Heart right ventricle (tissue), 16 donors: ENCODE measurements at regions not wholly inside any gene's neighbourhood (a gene's known extent, or its start where the extent isn't known, plus 50 kb on each side); places are given as distances from the start of the nearest gene placed in this dataset.

Source experiments
- ATAC-seq, 8 donors: fragments of 200-7000 bp; cut with Tn5 transposase; one replicate each; pipeline ENCODE4 v1.9.1; 2020; ENCODE audit warnings: mild to moderate bottlenecking in 8 of 8, moderate library complexity in 8 of 8, moderate number of reproducible peaks in 1 of 8
- DNase-seq, 2 donors: peaks; one replicate each; pipeline ENCODE4 v3.0.0-alpha.2; 2020
- H3K27ac ChIP-seq, 10 donors: fragments of 200-600 bp; sonication (generic) in 2 of 10; one replicate each; pipeline versions ENCODE4 v1.5.0 to v1.8.0; 2020 to 2022; ENCODE audit warnings: mild to moderate bottlenecking in 3 of 10
- H3K27me3 ChIP-seq, 7 donors: fragments of 200-600 bp; one replicate each; pipeline ENCODE4 v1.8.0; 2021 to 2022; ENCODE audit warnings: mild to moderate bottlenecking in 2 of 7
- H3K36me3 ChIP-seq, 9 donors: fragments of 200-600 bp; sonication (generic) in 1 of 9; one replicate each; pipeline versions ENCODE4 v1.5.0 to v1.8.0; 2020 to 2022; ENCODE audit warnings: mild to moderate bottlenecking in 2 of 9
- H3K4me1 ChIP-seq, 9 donors: fragments of 200-600 bp; sonication (generic) in 1 of 9; one replicate each; pipeline versions ENCODE4 v1.5.0 to v1.8.0; 2020 to 2022; ENCODE audit warnings: mild to moderate bottlenecking in 4 of 9
- H3K4me3 ChIP-seq, 10 donors: fragments of 200-600 bp; sonication (generic) in 2 of 10; one replicate each; pipeline versions ENCODE4 v1.5.0 to v1.8.0; 2020 to 2022; ENCODE audit warnings: mild to moderate bottlenecking in 7 of 10, moderate library complexity in 2 of 10
- H3K9me3 ChIP-seq, 11 donors: fragments of 200-600 bp in 10 of 11; sonication (generic) in 2 of 11; one replicate each; pipeline versions ENCODE4 v1.5.0 to v1.8.0; 2013 to 2022; ENCODE audit warnings: mild to moderate bottlenecking in 2 of 11, control low read depth in 1 of 11, moderate library complexity in 1 of 11
- CTCF ChIP-seq, 9 donors: fragments of 200-600 bp; sonication (generic) in 2 of 9; IDR thresholded peaks; one replicate each; pipeline versions ENCODE4 v1.5.0 to v1.8.0; 2021 to 2022; ENCODE audit warnings: antibody characterized with exemption in 9 of 9, mild to moderate bottlenecking in 5 of 9, moderate library complexity in 1 of 9
- WGBS, 2 donors: extraction: QIAGEN DNeasy Blood & Tissue Kit; methylation state at CpG; one replicate each; pipeline ENCODE4 v1.1.7; 2013; ENCODE audit warnings: inconsistent platforms in 1 of 2; 5-methylcytosine and 5-hydroxymethylcytosine counted together
- intact Hi-C, 10 donors: fragments of 100-400 bp; cut with DNase I; formaldehyde crosslinking; loops; one replicate each; pipeline versions ENCODE4 v1.11.1 to v1.14.2; 2022
- donor health status: Arrhythmogenic right ventricular cardiomyopathy.
- donor health status: ischemic (EF 13 %, LVEDD 7.1; RV severe dilation, severe dysfunction).
- donor health status: healthy with polysubstance abuse.
- donor health status: DM: no; HTN: yes; CAD: no.
- donor health status: DM: no; HTN: no; CAD: no.
- donor health status: ischemic (EF 25% LVEDD 6.9; RV normal size, moderate dysfunction).
- donor health status: ischemic (EF 25% LVEDD 5.7; RV mildly dilated, moderate dysfunction).
- donor health status: healthy.
- donor health status: DM: yes; HTN: yes; CAD: no.
- donor health status: Ischemic cardiomyopathy.
- donor health status: ischemic (EF 35%, LVEDD 5.7; RV mildly dilated, moderate dysfunction).
- donor health status: nonischemic (EF 11% LVEDD 7.7; RV severe dilation, severe dysfunction).
- donor health status: DM: yes; HTN: yes; CAD: no.
- donor health status: PGD.
- donor health status: ischemic (EF 29% LVEDD 5.4; RV normal size, mild dysfunction).
- donor health status: nonischemic (EF 23%, LVEDD 6.1; RV moderate dilation, normal function).

- H3K9me3 ChIP-seq = peaks cover 0 to 9% (median 0%) of the 10 kb centered on the region in 11 donors
- H3K36me3 ChIP-seq = no peaks in the 10 kb centered on the region
- intact Hi-C loops = no loop called here
- peaks cover 0 to 2% (median 0%) of the 10 kb centered on the region in 9 donors for H3K4me1 ChIP-seq
- H3K27me3 ChIP-seq = peaks cover 0 to 5% (median 0%) of the 10 kb centered on the region in 7 donors
- H3K27ac ChIP-seq = no peak overlapping the region
- no peak for TF ChIP-seq CTCF (IDR thresholded peaks at IDR 0.05)
- WGBS, 2 donors = 69 to 87% methylated on average over 1 of the region's 1 CpG
- ATAC-seq = no peak
- no peak for DNase-seq
- no peak overlapping the region for H3K4me3 ChIP-seq
These were observed 168.0 kb upstream of the BDNF start for GRCh38 chr11:27868226-27868625.

- H3K27me3 ChIP-seq = peaks cover 0 to 5% (median 0%) of the 10 kb centered on the region in 7 donors
- H3K4me3 ChIP-seq = no peak overlapping the region
- ATAC-seq (no peak), DNase-seq (no peak)
- 82 to 84% methylated on average over 3 of the region's 3 CpGs for WGBS, 2 donors
- no peaks in the 10 kb centered on the region for H3K9me3 ChIP-seq
- intact Hi-C loops = no loop called here
- H3K4me1 ChIP-seq = no peaks in the 10 kb centered on the region
- no peak for TF ChIP-seq CTCF (IDR thresholded peaks at IDR 0.05)
- no peaks in the 10 kb centered on the region for H3K36me3 ChIP-seq
- no peak overlapping the region for H3K27ac ChIP-seq
These were observed 164.8 kb upstream of the BDNF start for GRCh38 chr11:27865105-27865504.

GRCh38 chr11:27864611-27865010 lies 164.4 kb upstream of the BDNF start:
- 85 to 88% methylated on average over 1 of the region's 1 CpG for WGBS, 2 donors
- H3K4me3 ChIP-seq = no peak overlapping the region
- H3K36me3 ChIP-seq = no peaks in the 10 kb centered on the region
- no peak for ATAC-seq
- no peak for DNase-seq
- no peaks in the 10 kb centered on the region for H3K4me1 ChIP-seq
- no peak for TF ChIP-seq CTCF (IDR thresholded peaks at IDR 0.05)
- peaks cover 0 to 5% (median 0%) of the 10 kb centered on the region in 7 donors for H3K27me3 ChIP-seq
- no peak overlapping the region for H3K27ac ChIP-seq
- intact Hi-C loops = no loop called here
- H3K9me3 ChIP-seq = no peaks in the 10 kb centered on the region

GRCh38 chr11:27864091-27864491 lies 163.8 kb upstream of the BDNF start:
- intact Hi-C loops = no loop called here
- Histone ChIP-seq H3K27ac (no peak overlapping the region), H3K4me1 (no peaks in the 10 kb centered on the region), H3K27me3 (peaks cover 0 to 5% (median 0%) of the 10 kb centered on the region in 7 donors), H3K4me3 (no peak overlapping the region), H3K36me3 (no peaks in the 10 kb centered on the region), H3K9me3 (no peaks in the 10 kb centered on the region)
- TF ChIP-seq CTCF (IDR thresholded peaks at IDR 0.05) = no peak
- ATAC-seq (no peak), DNase-seq (no peak)
- WGBS, 2 donors = 51 to 64% methylated on average over 4 of the region's 4 CpGs
